Activated CD4-positive, alpha-beta memory T cell treated with anti-CD3 and anti-CD28 coated beads for 36 hours (primary cell): ENCODE measurements at regions not wholly inside any gene's neighbourhood (a gene's known extent, or its start where the extent isn't known, plus 50 kb on each side); places are given as distances from the start of the nearest gene placed in this dataset.

Experiments used
- CTCF ChIA-PET: fragments of 350-600 bp; sonication (Branson Sonifier 250); formaldehyde crosslinking; loops from one replicate; lab custom pipeline; 2021; ENCODE audit warnings: antibody characterized with exemption, inconsistent platforms; lab: Charles Lee
- POLR2A ChIA-PET: fragments of 350-600 bp; sonication (Branson Sonifier 250); formaldehyde crosslinking; loops from one replicate; lab custom pipeline; 2021; ENCODE audit warnings: antibody characterized with exemption; lab: Charles Lee
- DNase-seq: peaks from one replicate; pipeline ENCODE4 v3.0.0-alpha.2; 2020
- H3K27ac Mint-ChIP-seq: one replicate; pipeline ENCODE4 v1.8.0; 2021; ENCODE audit warnings: mixed read lengths
- H3K27me3 Mint-ChIP-seq: one replicate; pipeline ENCODE4 v1.8.0; 2021; ENCODE audit warnings: mixed read lengths
- H3K36me3 Mint-ChIP-seq: one replicate; pipeline ENCODE4 v1.8.0; 2021; ENCODE audit warnings: mixed read lengths
- H3K4me1 Mint-ChIP-seq: one replicate; pipeline ENCODE4 v1.8.0; 2021; ENCODE audit warnings: low read depth, mixed read lengths
- H3K4me3 Mint-ChIP-seq: one replicate; pipeline ENCODE4 v1.8.0; 2021; ENCODE audit warnings: mild to moderate bottlenecking, mixed read lengths
- H3K9me3 Mint-ChIP-seq: one replicate; pipeline ENCODE4 v1.8.0; 2021; ENCODE audit warnings: mixed read lengths
- intact Hi-C: fragments of 100-400 bp; cut with micrococcal nuclease; formaldehyde crosslinking; loops from one replicate; pipeline ENCODE4 v1.15.1; 2023

DNA sequence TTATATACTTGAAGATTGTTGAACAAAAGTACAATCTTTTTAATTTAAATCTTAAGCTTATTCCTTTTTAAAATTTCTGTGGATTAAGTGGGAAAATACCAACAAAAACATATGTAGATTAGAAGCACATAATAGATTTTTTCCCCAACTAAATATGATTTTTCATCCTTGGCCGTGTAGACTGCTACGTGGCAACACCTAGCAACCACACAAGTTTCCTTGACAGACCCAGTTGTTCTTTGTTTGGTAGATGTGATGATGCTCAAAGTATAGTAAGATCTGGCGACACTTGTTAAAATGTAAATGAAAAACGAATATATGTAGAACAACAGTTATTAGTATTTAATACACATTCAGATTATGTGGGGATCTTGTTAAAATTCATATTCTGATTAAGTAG, 271.0 kb upstream of the ROBO2 start:
- no peaks in the 10 kb centered on the region for H3K27me3 Mint-ChIP-seq
- no peak overlapping the region for H3K27ac Mint-ChIP-seq
- H3K9me3 Mint-ChIP-seq: peaks cover 24% of the 10 kb centered on the region
- H3K4me3 Mint-ChIP-seq: no peak overlapping the region
- CTCF ChIA-PET: interaction anchor here (0.6 kb wide), 1 partner anchor 15 kb away, joined by 3 read pairs; no protein-coding TSS in a partner anchor
- H3K36me3 Mint-ChIP-seq: no peaks in the 10 kb centered on the region
- POLR2A ChIA-PET: no interaction called here
- intact Hi-C loops: no loop called here
- H3K4me1 Mint-ChIP-seq: no peaks in the 10 kb centered on the region
- no peak for DNase-seq

DNA sequence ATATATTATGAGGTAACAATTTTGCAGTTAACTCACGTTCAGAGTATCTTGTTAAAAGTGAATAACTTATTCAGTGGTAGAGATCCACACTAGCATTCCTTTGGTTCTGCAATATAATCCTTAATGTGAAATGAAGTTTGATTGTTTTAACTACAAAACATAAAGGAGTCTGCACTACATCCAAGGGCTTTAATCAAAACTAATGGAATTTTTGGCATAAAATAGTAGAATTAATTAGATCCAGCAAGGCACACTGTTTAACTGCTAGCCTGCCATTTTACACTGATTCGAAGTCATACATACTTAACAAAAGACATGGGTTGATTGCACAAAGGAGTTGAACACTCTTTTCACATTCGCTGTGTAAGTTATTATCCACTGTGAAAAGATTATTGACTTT, 263.0 kb upstream of the ROBO2 start:
- Mint-ChIP-seq H3K9me3 (peaks cover 33% of the 10 kb centered on the region), H3K27ac (no peak overlapping the region), H3K4me1 (no peaks in the 10 kb centered on the region), H3K27me3 (no peaks in the 10 kb centered on the region), H3K4me3 (no peak overlapping the region), H3K36me3 (no peaks in the 10 kb centered on the region)
- CTCF ChIA-PET: no interaction called here
- no peak for DNase-seq
- POLR2A ChIA-PET: no interaction called here
- intact Hi-C loops: no loop called here

DNA sequence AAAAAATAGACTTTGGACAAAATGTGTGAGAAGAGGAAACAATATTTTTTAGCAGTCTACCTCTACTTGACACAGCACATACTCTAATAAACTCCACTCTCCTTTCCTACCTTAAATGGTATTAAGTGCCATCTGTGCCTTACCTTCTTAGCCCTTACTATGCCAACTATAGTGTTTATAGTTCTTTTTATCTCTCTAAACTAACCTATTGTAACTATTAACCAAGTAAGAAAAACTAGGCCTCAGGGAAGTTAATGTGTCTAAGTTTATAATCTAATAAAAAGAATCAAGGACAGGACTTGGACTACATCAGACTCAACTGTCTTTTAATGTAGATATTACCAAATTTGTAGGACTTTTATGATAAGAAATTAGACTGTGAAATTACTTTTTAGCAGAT, 251.7 kb upstream of the ROBO2 start:
- no peaks in the 10 kb centered on the region for H3K27me3 Mint-ChIP-seq
- no peak for DNase-seq
- no peaks in the 10 kb centered on the region for H3K4me1 Mint-ChIP-seq
- H3K4me3 Mint-ChIP-seq: no peak overlapping the region
- no peaks in the 10 kb centered on the region for H3K36me3 Mint-ChIP-seq
- no peak overlapping the region for H3K27ac Mint-ChIP-seq
- intact Hi-C loops: no loop called here
- ChIA-PET POLR2A (no interaction called here), CTCF (no interaction called here)
- peaks cover 22% of the 10 kb centered on the region for H3K9me3 Mint-ChIP-seq

DNA sequence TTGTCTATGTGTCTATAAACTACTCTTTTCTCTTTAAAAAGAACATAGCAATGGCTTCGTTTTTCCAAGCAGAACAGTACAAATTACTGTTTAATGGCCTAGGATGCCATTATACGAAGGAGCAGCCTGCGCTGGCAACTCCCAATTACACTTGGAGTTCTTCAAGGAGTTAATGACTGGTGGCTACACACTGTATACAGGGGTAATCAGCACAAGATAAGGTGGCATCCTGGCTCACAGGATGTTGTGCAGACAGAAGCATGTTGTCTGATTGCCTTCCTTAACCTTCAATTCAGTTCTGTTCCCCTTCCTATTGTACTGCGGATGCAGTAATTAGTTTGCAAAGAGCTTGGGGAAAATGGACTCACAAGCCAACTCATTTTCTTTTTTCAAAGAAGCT, 250.7 kb upstream of the ROBO2 start:
- ChIA-PET CTCF (no interaction called here), POLR2A (no interaction called here)
- no peak overlapping the region for H3K4me3 Mint-ChIP-seq

DNA sequence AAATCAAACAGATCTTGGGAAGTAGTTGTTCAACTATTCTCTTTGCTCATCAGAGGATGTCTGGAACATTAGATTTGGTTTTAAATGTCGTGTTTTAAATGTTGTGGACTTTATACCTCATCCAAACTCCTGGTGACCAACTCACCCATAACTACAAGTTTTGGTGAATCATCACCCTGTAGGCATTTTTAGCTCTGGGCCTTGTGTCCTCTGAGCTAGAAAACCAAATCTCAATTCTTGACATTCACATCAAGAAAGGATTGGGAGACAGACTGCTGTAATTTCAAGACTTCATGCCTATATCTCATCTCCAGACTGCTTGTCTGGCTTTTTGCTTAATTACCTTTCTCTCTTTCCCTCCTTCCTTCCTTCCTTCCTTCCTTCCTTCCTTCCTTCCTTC, 228.5 kb upstream of the ROBO2 start:
- POLR2A ChIA-PET: no interaction called here
- Mint-ChIP-seq H3K27me3 (no peaks in the 10 kb centered on the region), H3K4me1 (no peaks in the 10 kb centered on the region), H3K9me3 (peaks cover 13% of the 10 kb centered on the region), H3K4me3 (no peak overlapping the region), H3K36me3 (no peaks in the 10 kb centered on the region), H3K27ac (no peak overlapping the region)
- no peak for DNase-seq
- CTCF ChIA-PET: no interaction called here
- intact Hi-C loops: no loop called here

More for the DNA sequence above, 250.7 kb upstream of the ROBO2 start:
- intact Hi-C loops: no loop called here
- Mint-ChIP-seq H3K4me1 (no peaks in the 10 kb centered on the region), H3K9me3 (peaks cover 16% of the 10 kb centered on the region), H3K27ac (no peak overlapping the region), H3K27me3 (no peaks in the 10 kb centered on the region), H3K36me3 (no peaks in the 10 kb centered on the region)
- no peak for DNase-seq

DNA sequence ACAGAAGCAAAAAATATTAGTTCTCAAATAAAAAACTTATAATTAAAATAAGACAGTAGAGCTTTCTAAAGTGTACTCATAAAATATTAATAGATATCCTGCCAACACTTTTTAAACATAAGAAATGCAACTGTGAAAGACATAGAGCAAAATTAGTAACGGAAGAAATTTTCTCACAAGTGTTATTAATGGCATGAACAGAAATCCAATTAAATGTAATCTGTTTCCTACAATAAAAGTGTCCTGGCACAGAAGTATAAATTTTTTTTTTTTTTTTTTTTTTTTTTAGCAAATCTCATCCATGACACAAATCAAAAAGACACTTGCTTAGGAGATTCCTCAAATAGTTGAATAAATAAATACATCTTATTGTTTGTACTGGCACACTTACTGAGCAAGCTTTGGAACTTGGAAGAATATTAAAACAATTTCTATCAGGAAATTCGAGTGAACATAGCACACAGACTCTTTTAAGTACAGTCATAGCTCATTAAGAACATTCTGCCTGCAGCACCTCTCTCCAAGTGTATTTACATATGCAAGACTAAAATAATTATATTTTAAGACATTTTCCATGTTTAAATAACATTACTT, 227.2 kb upstream of the ROBO2 start:
- H3K36me3 Mint-ChIP-seq: no peaks in the 10 kb centered on the region
- POLR2A ChIA-PET: no interaction called here
- no peak for DNase-seq
- CTCF ChIA-PET: no interaction called here
- no peaks in the 10 kb centered on the region for H3K27me3 Mint-ChIP-seq
- H3K4me1 Mint-ChIP-seq: no peaks in the 10 kb centered on the region
- H3K9me3 Mint-ChIP-seq: peaks cover 15% of the 10 kb centered on the region
- H3K4me3 Mint-ChIP-seq: no peak overlapping the region
- H3K27ac Mint-ChIP-seq: no peak overlapping the region
- intact Hi-C loops: no loop called here

DNA sequence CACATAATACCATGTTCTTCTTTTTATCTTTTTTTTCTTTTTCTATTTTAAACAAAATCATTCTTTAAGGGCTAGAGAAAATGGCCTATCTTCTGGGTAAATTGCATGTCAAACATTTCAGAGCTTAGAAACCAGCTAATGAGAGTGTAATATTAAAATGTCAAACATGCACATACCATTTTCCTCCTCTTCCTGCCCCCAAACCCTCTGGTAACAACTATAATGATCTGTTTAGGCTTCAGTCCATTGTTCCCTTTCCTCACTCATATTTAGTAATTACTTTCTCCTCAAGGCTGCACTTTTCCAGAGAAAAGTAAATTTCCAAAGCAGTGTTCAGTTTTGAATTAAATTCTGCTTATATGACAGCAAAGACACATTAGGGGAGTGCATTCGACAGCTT, 224.3 kb upstream of the ROBO2 start:
- DNase-seq: no peak
- POLR2A ChIA-PET: no interaction called here
- Mint-ChIP-seq H3K4me1 (no peaks in the 10 kb centered on the region), H3K9me3 (peaks cover 22% of the 10 kb centered on the region), H3K4me3 (no peak overlapping the region), H3K27me3 (no peaks in the 10 kb centered on the region), H3K27ac (no peak overlapping the region), H3K36me3 (no peaks in the 10 kb centered on the region)
- intact Hi-C loops: no loop called here
- CTCF ChIA-PET: no interaction called here

DNA sequence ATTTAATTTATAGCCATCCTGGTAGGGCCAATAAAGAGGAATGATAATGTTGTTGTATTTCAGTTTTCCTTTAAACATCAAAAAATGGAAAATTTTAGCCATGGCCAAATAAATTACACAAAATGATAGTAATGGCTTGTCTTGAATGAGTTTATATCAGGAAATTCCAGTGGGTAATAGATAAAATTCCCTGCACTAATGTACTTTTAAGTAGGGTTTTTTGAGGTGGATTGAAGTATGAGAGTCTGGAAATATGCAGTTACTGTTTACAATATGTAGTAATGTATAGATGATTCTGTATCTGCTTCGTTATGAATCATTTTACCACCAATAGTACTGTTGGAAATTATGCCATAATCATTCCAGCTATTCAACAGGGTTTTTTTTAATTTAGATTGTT, 219.4 kb upstream of the ROBO2 start:
- H3K27ac Mint-ChIP-seq: no peak overlapping the region
- ChIA-PET POLR2A (no interaction called here), CTCF (no interaction called here)
- H3K9me3 Mint-ChIP-seq: peaks cover 23% of the 10 kb centered on the region
- no peaks in the 10 kb centered on the region for H3K36me3 Mint-ChIP-seq
- intact Hi-C loops: no loop called here
- H3K27me3 Mint-ChIP-seq: no peaks in the 10 kb centered on the region
- DNase-seq: no peak
- no peaks in the 10 kb centered on the region for H3K4me1 Mint-ChIP-seq
- H3K4me3 Mint-ChIP-seq: no peak overlapping the region

DNA sequence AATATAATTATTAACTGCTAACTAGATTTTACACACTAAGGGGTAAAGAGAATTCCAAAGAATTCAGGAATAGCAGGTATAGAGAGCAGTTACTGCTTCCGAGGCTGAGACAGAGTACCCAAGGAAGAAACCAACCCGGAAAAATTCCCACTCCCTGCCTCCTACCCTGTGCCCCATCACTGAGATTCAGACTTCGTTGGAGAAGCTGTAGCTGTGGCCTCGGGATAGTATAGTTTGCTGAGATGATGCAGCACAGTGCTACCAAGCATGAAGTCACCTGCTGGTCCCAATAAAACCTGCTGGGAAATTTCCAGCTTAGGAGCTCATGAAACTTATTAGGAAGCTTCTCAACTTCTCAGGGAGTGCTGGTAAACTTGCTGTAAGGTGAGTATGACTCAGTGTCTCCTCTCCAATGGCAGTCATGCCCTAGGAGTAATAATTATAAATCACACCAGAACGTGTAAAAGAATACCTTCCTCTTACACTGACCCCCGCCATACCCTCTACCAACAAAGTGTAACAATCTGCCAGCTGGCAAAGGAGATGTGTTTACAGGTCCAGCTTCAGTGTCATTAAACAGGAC, 215.2 kb upstream of the ROBO2 start:
- Mint-ChIP-seq H3K36me3 (no peaks in the 10 kb centered on the region), H3K9me3 (peaks cover 19% of the 10 kb centered on the region), H3K4me1 (no peaks in the 10 kb centered on the region), H3K27me3 (no peaks in the 10 kb centered on the region), H3K27ac (no peak overlapping the region), H3K4me3 (no peak overlapping the region)
- DNase-seq: no peak
- POLR2A ChIA-PET: no interaction called here
- intact Hi-C loops: no loop called here
- CTCF ChIA-PET: no interaction called here

DNA sequence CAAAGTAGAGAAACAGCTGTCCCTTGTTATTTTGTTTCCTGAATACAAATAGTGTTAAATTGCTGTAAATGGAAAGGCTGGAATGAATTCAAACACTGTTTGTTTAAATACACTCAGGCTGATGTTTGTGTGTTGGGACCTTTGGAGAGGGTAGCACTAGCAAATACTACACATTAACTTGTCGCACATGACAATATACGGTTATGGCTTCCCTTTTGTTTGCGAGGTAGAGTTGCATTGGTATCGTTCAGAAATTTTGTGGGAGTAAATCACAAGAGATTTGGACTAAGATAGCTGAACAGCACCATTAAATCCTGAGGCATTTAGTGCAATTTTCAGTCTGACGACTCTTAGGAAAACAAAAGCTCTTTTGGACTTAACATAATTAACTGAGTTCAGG, 213.0 kb upstream of the ROBO2 start:
- ChIA-PET POLR2A (no interaction called here), CTCF (no interaction called here)
- Mint-ChIP-seq H3K27me3 (no peaks in the 10 kb centered on the region), H3K4me3 (no peak overlapping the region), H3K4me1 (no peaks in the 10 kb centered on the region), H3K27ac (no peak overlapping the region), H3K9me3 (peaks cover 21% of the 10 kb centered on the region), H3K36me3 (no peaks in the 10 kb centered on the region)
- DNase-seq: no peak
- intact Hi-C loops: no loop called here

DNA sequence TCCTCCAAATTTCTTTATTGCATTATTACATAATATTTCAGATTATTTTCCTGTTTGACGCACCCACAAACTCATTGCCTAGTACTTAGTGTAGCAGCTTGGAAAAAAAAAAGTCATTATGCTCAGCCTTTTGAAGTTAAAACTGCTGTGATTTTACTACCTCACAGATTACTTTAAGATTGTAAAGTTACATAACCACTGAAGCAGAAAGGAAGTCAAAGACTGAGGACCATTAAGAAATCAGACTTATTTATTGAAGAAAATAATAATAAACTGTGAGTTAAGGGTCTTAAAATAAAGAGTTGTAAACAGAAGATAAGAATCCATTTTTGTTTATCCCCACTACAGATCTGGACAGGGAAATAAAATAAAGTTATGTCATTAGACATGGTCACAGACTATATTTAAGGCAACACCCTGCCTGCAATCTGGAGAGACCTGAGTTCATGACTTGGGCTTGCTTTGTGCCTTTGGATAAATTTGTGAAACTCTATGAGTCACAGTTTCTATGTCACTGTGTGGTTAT, 212.1 kb upstream of the ROBO2 start:
- Mint-ChIP-seq H3K27me3 (no peaks in the 10 kb centered on the region), H3K4me3 (no peak overlapping the region), H3K27ac (no peak overlapping the region), H3K36me3 (no peaks in the 10 kb centered on the region), H3K9me3 (peaks cover 27% of the 10 kb centered on the region), H3K4me1 (no peaks in the 10 kb centered on the region)
- POLR2A ChIA-PET: no interaction called here
- no peak for DNase-seq
- intact Hi-C loops: no loop called here
- CTCF ChIA-PET: no interaction called here

DNA sequence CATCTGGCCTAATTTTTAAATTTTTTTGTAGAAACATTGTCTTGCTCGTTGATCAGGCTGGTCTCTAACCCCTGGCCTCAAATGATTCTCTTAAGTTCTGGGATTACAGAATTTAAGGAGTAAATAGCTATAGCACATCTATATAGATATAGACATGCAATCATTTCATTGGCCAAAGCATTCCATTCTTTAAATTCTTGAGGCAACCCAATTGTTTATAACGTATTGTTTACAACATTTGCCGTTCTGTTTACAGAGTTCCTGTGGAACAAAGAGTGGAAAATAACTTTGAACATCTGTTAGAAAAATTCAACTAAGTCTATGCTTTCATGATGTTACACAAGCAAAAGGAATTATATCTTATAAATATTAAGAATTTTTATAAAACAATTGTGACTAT, 205.2 kb upstream of the ROBO2 start:
- Mint-ChIP-seq H3K27ac (no peak overlapping the region), H3K9me3 (peaks cover 25% of the 10 kb centered on the region), H3K4me3 (no peak overlapping the region), H3K27me3 (no peaks in the 10 kb centered on the region), H3K36me3 (no peaks in the 10 kb centered on the region), H3K4me1 (no peaks in the 10 kb centered on the region)
- CTCF ChIA-PET: no interaction called here
- POLR2A ChIA-PET: no interaction called here
- intact Hi-C loops: no loop called here
- DNase-seq: no peak

DNA sequence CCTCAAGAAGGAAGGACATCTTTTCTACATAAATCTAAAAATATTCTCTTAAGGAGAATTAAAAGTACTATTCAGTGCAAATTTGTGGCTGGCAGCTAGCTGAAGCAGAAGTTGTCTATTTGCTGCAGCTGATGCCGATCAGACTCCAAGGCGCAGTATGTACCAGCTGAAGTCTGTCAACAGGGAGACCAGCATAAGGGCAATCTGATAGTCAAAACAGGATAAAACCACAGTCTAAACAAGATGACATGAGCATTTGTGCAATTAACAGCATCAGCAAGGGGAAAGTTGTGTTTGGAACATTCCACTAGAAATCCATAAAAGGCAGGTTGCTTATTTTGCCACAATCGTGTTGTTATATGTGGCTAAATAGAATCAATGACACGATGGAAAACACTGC, 198.2 kb upstream of the ROBO2 start:
- peaks cover 17% of the 10 kb centered on the region for H3K9me3 Mint-ChIP-seq
- ChIA-PET CTCF (no interaction called here), POLR2A (no interaction called here)
- H3K36me3 Mint-ChIP-seq: no peaks in the 10 kb centered on the region
- no peaks in the 10 kb centered on the region for H3K27me3 Mint-ChIP-seq
- intact Hi-C loops: no loop called here
- H3K4me1 Mint-ChIP-seq: no peaks in the 10 kb centered on the region
- no peak for DNase-seq
- H3K27ac Mint-ChIP-seq: no peak overlapping the region
- H3K4me3 Mint-ChIP-seq: no peak overlapping the region
